ENCODE measurements at regions not wholly inside any gene's neighbourhood (a gene's known extent, or its start where the extent isn't known, plus 50 kb on each side); places are given as distances from the start of the nearest gene placed in this dataset.

DNA sequence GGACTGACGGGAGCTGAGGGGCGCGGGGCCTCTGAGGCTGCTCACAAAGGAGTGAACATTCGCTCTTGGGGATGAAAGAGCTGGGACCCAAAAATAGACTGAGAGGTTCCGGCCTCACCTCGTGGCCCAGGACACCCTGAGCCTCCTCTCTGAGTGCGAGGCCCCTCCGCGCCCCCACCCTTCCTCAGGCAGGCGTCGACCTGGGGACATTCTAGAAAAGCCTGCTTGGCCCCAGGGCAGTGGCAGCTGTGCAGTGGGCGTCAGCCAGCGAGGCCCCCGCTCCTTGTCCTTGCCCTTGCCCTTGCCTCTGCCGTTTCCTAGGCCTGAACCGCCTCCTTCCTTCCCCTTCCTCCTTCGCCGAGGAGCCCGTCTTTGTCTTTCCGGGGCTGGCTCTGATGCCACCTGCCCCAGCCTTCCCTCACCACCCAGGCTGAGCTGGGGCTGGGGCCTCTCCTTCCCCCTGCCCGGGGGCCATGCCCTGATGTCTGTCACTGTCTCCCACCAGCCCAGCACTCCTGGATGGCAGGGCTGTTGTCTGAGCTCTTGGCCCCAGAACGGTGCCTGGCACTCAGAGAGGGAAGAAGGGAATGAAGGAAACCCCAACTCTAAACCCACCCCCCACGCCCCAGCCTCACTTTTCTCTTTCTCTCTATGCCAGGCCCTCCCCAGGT is 208.2 kb upstream of the RTL1 start:
- no peak for DNase-seq
- TF ChIP-seq CTCF (IDR thresholded peaks at IDR 0.05) = no peak

DNA sequence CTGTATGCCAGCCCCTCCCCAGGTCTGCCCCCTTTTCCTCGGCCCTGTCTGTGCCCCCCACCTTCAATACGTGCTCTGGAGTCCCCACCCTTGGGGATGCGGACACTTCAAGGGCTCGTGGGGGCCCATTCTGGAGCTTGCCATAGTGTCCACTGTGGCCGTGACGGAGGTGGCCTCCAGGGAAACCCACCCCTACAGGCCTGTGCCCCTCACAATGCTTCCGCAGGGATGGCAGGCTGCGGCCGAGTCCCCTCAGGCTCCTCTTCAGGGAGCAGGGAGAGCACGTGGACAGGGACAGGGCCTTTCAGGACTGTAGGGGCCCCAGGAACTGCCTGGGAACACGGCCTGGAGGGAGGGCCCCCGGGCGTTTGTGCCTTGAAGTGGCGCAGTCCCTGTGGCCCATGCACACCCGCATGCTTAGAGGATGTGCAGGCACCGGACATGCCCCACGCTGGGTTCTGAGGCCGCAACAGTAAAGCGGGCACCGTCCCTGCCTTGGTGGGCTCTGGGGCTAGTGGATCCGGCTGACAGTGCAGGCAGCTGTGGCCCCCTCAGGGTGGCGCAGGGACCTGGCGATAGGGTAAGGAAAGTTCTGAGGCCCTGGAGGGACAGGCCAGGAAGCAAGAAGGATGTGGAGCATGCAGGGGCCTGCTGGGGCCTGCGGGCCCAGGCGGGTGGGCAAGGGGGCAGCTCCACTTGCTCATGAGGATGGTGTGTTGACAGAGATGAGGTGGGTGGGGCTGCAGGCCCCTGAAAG is 209.0 kb upstream of the RTL1 start:
- H3K27ac ChIP-seq = no peak overlapping the region
- no peaks in the 10 kb centered on the region for H3K27me3 ChIP-seq (ENCODE audit: low read depth)
- no peak for TF ChIP-seq CTCF (IDR thresholded peaks at IDR 0.05)
- H3K36me3 ChIP-seq = no peaks in the 10 kb centered on the region
- H3K4me3 ChIP-seq = no peak overlapping the region
- intact Hi-C loops (cut with DNase I) = no loop called here
- no peaks in the 10 kb centered on the region for H3K9me3 ChIP-seq
- no peaks in the 10 kb centered on the region for H3K4me1 ChIP-seq
- DNase-seq (no peak), ATAC-seq (no peak)

More for the DNA sequence above, 208.2 kb upstream of the RTL1 start:
- H3K4me3 ChIP-seq = no peak overlapping the region
- no peaks in the 10 kb centered on the region for H3K36me3 ChIP-seq
- intact Hi-C loops (cut with DNase I) = no loop called here
- no peak overlapping the region for H3K27ac ChIP-seq
- no peaks in the 10 kb centered on the region for H3K27me3 ChIP-seq (ENCODE audit: low read depth)
- no peaks in the 10 kb centered on the region for H3K4me1 ChIP-seq
- no peaks in the 10 kb centered on the region for H3K9me3 ChIP-seq
- no peak for ATAC-seq

- DNase-seq (no peak), ATAC-seq (no peak)
- no peak overlapping the region for H3K4me3 ChIP-seq
- no peak for TF ChIP-seq CTCF (IDR thresholded peaks at IDR 0.05)
- intact Hi-C loops (cut with DNase I) = no loop called here
- no peaks in the 10 kb centered on the region for H3K36me3 ChIP-seq
- H3K27me3 ChIP-seq (ENCODE audit: low read depth) = no peaks in the 10 kb centered on the region
- no peaks in the 10 kb centered on the region for H3K4me1 ChIP-seq
- H3K9me3 ChIP-seq = no peaks in the 10 kb centered on the region
- no peak overlapping the region for H3K27ac ChIP-seq
Observed at GRCh38 chr14:101113108-101113612, 209.6 kb upstream of the RTL1 start.

GRCh38 chr14:101113835-101114725 is 210.6 kb upstream of the RTL1 start:
- ATAC-seq = no peak
- Histone ChIP-seq H3K36me3 (no peaks in the 10 kb centered on the region), H3K27me3 (ENCODE audit: low read depth) (no peaks in the 10 kb centered on the region), H3K27ac (no peak overlapping the region), H3K9me3 (no peaks in the 10 kb centered on the region), H3K4me3 (no peak overlapping the region), H3K4me1 (no peaks in the 10 kb centered on the region)
- no peak for TF ChIP-seq CTCF (IDR thresholded peaks at IDR 0.05)
- intact Hi-C loops (cut with DNase I) = no loop called here
- no peak for DNase-seq

DNA sequence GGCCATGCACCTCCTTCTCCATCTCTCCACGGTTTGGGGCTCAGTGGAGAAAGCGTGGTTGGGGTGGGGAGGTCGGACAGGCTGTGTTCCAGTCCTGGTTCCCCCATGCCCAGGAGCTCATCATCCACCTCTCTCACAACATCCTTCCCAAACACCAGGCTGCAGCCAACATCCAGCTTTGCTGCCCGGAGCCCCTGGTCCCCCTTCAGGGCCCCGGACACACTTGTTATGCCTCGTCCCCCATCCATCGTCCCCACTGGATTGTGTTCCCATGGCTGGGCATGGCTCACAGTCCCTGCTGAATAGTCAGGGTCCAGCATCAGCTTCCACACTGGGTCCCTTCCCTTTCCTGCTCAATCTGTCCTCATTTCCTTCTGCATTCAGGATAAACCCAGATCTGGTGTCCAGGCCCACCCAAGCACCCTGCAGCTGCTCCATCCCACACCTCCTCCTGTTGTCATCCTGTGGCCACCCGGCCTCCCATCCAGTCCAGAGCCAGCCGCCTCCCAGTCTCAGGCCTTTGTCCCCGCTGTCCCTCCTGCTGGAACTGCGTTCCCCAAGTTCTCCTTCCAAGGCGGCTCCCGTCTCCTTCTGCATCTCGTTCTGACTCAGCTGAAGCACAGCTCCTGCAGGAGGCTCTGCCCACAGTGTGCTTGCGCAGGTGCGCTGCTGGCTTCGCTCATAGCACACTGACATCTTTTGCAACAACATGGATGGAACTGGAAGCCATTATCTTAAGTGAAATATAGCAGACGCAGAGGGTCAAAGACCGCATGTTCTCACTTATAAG is 211.4 kb upstream of the RTL1 start:
- H3K4me1 ChIP-seq = peaks cover 3% of the 10 kb centered on the region
- no peaks in the 10 kb centered on the region for H3K36me3 ChIP-seq
- intact Hi-C loops (cut with DNase I) = no loop called here
- no peak overlapping the region for H3K27ac ChIP-seq
- H3K27me3 ChIP-seq (ENCODE audit: low read depth) = no peaks in the 10 kb centered on the region
- DNase-seq (no peak), ATAC-seq (no peak)
- no peaks in the 10 kb centered on the region for H3K9me3 ChIP-seq
- TF ChIP-seq CTCF (IDR thresholded peaks at IDR 0.05) = no peak
- no peak overlapping the region for H3K4me3 ChIP-seq

Measured in lower lobe of right lung (tissue), 2 donors.